ENCODE measurements at regions not wholly inside any gene's neighbourhood (a gene's known extent, or its start where the extent isn't known, plus 50 kb on each side); places are given as distances from the start of the nearest gene placed in this dataset.

GRCh38 chr3:25288413-25288812, 139.7 kb upstream of the RARB start:
- TF ChIP-seq CTCF (IDR thresholded peaks at IDR 0.05; ENCODE audit: poor library complexity, severe bottlenecking) (no peak), SMC3 (conservative IDR thresholded peaks at IDR 0.05; ENCODE audit: poor library complexity) (no peak), RAD21 (conservative IDR thresholded peaks at IDR 0.05) (no peak), POLR2AphosphoS5 (IDR thresholded peaks at IDR 0.05) (no peak), EZH2 (IDR thresholded peaks at IDR 0.05; ENCODE audit: borderline replicate concordance, insufficient read depth, low read length, poor library complexity, severe bottlenecking) (no peak), TAF1 (IDR thresholded peaks at IDR 0.05; ENCODE audit: low read depth) (no peak), REST (IDR thresholded peaks at IDR 0.05; ENCODE audit: borderline replicate concordance) (no peak)
